SH-SY5Y (cell line): ENCODE measurements at regions not wholly inside any gene's neighbourhood (a gene's known extent, or its start where the extent isn't known, plus 50 kb on each side); places are given as distances from the start of the nearest gene placed in this dataset.

Experiments used
- GATA2 ChIP-seq: IDR thresholded peaks from 2 replicates; pipeline ENCODE4 v1.6.1; 2011; ENCODE audit warnings: mild to moderate bottlenecking, low read depth, low read length
- GATA3 ChIP-seq: IDR thresholded peaks from 2 replicates; pipeline ENCODE4 v1.6.1; 2011; ENCODE audit warnings: low read depth, mild to moderate bottlenecking, low read length, moderate library complexity

GRCh38 chr9:28155671-28156070 lies 582.4 kb upstream of the C9orf72 start:
- no peak for TF ChIP-seq GATA2
- no peak for TF ChIP-seq GATA3
